HG02678 (cell line): ENCODE measurements at regions not wholly inside any gene's neighbourhood (a gene's known extent, or its start where the extent isn't known, plus 50 kb on each side); places are given as distances from the start of the nearest gene placed in this dataset.
"Not testable (repeated sequence)": the region's sequence is repeated elsewhere in the genome, so short reads cannot be mapped to it uniquely, and the experiment has no call there.

Source experiments
- ATAC-seq: cut with Tn5 transposase; IDR thresholded peaks from one replicate; pipeline ENCODE4 v1.9.1; 2021; ENCODE audit warnings: mild to moderate bottlenecking, moderate library complexity; ENCODE audit not compliant: unreplicated experiment

DNA sequence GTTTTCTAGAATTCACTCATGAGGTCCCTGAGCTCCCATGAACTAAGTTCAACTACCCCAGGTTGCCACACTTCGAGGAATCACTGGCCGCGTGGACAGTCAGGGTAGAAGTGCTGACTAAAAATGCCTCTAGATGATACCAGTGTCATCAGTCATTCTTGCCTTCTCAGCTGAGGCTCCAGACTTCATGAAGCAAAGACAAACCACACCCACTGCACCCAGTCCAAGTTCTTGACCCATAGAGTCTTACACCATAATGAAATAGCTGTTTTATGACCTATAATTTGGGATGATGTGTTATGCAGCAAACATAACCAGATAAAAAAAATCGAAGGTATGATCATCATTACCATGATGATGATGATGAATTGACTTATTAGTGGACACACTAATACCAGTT, 632.9 kb upstream of the TLE4 start:
- ATAC-seq: no peak

DNA sequence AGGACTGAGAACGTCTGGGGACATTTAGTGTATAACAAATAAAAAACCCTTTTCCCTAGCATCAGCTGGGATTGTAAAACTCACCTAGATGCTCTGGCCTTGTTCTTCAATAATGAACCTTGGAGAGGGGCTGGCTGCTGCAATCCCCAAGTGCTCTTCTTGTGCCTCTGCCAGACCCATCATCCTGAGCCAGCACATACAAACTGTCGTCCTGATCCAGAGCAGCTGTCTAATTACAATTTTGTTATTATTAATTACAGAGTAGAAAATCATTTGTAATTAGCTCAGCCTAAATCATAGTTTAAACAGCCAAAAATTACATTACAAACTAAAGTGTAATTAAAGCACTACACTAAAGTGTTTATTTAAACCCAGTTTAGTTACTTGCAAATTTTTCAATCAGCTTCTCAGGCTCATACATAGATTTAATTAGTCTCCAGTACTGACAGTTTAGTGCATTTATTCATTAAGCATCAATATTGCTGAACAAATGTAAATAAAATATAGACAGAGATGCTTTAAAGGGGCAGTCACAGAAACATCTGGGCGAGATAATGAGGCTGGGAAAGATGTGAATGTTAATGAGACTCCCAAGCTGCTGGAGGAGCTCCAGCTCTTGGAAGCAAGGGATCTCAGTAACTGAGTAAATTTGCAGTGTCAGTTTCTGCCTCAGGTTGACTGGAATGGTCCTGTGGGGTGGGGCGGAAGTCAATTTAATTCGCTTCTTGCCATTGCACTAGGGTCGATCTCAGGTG, 632.3 kb upstream of the TLE4 start:
- ATAC-seq: no peak

DNA sequence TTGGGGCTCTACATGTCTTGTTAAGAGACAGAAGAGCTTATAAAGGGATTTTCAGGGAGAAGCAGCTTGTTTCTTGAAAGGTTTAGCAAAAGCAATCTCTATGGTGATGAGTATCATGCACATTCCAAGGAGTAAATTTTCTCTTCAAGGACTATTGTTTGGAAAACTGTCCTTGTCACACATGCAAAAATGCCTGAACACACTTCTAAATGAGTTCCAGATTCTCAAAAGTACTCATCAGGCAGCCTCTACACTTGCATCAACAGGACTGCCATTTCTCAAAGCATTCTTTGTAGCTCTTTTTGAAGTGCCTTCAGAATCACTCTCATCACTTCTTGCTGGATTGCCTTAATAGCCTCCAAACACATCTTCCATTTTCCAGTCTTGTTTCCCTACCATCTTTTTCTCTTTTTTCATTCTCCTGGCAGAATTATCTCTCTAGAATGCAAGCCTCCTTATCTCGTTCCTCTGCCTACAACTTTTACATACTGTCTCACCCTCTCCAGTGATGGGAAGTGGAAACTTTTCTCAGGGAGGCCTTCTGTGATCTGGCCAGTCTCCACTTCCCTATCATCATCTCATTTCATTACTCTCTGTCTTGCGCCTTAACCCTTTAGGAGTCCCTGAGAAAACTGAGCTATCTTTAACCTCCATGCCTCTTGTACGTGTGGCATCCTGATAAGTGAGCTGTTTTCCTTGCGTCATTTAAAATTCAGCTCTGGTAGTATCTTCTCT, 631.5 kb upstream of the TLE4 start:
- ATAC-seq: no peak

DNA sequence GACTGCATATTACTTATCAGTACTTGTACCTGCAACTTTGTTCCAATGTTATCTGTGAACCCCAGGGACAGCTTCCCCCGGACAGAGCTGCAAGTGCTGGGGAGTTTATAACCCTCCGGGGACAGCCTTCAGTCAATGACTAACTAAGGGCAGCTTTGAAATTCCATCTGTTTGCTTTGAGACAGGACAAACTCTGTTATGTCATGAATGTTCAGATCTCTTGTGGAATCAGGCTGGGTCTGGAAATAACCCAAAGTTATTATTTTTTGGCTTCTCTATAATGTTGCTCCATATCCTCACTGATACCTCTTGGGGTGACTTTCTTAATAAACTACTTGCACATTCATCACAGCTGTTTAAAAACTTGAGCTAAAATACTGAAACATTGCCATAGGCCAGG, 617.5 kb upstream of the TLE4 start:
- no peak for ATAC-seq

DNA sequence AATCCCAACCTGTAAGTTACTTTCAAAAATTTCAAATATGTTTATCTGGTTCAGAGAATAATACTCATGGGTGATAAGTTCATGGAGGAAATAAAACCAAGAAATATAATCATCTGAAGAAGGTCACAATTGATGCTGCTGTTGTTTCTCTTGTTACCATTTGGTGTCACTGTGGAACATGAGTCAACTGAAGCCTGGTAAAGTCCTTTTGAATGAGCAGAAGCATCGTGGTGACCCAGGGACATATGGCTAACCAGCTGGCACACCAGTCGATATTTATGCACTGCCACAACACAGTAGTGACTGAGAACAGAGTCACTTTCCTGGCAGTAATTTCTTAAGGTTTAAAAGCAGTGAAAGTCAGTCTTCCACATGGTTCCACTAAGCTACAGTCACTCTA, 612.9 kb upstream of the TLE4 start:
- no peak for ATAC-seq

DNA sequence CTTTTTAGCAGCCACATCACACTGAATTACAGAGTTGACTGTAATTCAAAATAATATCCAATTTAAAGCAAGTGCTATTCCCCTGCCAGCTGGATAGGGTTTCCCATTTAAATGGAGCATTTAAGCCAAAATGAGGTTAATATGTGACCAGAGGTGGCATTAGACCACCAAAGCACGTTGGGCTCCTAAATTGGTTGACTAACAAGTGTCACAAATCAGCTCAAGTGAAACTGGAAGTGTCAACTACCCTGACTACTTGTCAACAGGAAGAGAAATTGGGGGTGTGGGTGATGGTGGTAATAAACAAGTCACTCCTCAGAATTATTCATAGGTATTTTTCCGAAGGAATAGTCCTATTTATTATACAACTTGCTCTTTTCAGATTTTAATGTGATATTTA, 609.6 kb upstream of the TLE4 start:
- no peak for ATAC-seq

DNA sequence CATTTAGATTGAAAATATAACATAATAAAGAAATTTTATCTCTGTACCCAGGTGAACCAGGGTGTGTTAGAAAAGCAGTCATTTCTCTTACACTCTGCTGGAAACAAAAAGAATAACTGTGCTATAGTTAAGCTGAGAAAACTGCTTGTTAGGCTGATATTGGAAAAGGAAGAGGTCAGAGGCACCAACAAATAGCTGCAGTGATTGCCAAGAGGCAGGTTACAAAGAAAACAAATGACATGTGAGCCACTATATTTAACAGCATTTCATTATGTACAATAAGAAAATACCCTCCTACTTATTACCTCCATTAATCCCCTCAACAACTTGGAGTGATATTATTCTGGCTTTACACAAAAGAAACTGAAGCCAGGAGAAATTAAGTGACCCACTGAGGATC, 607.9 kb upstream of the TLE4 start:
- no peak for ATAC-seq

DNA sequence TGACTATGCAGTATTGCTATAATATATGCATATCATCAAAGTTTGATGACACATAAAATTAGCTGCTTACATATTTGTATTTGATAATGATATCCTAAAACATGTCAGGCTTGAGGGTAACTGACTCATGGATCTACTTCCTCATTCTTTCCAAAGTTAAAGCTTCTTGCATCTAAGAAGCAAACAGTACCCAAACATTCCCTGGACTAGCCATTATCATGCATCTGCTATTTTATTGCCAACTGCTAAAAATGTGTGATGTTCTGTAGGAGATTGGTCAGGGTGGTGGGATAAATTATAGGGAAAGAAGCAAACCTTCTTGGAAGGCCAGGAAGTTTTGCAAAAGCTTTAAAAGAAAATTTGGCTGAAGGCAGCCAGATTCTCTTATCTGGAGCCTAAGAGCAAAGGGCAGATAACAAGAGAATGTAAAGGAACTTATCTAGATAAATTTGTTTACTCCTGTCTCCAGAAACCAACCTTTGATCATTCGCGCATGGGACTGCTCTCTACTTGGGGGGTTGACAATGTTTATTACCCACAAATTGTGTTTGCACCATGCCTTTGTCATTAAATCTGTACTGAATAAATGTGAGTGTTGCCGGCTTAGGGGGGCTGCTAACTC, 604.1 kb upstream of the TLE4 start:
- ATAC-seq: no peak

DNA sequence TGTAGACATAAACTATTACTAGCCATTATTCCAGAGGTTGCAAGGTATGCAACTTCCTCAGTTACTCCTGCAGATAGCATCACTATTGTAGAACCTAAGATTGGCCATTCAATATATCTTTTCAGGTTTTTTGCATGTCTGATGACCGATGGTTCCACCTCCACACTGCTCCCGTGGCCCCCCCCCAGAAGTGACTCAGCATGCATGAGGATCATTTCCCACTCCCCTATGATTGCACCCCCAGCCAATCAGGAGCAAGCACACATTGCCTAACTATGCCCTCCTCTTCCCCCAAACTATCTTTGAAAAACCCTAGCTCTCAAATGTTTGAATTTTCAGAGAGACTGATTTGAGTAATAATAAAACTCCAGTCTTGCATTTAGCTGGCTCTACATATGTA, 601.4 kb upstream of the TLE4 start:
- ATAC-seq: no peak

DNA sequence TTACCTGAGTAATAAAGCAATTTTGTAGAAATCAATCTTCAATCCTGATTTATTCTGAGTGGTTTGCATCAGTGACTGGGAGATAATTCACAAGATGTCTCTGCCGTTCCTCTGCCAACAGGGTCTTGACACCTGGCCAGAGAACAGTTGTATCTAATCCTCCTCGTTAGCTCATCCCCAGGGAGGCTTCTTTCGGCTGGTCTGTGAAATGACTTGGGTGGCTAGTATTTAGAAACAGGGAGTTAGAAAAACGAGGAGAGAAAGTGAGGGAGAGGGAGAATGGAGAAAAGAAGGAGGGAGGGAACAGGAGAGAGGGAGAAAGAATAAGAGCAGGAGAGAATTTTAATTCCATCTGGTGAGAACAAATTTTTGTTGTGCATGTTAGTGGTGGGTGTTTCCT, 600.2 kb upstream of the TLE4 start:
- no peak for ATAC-seq

DNA sequence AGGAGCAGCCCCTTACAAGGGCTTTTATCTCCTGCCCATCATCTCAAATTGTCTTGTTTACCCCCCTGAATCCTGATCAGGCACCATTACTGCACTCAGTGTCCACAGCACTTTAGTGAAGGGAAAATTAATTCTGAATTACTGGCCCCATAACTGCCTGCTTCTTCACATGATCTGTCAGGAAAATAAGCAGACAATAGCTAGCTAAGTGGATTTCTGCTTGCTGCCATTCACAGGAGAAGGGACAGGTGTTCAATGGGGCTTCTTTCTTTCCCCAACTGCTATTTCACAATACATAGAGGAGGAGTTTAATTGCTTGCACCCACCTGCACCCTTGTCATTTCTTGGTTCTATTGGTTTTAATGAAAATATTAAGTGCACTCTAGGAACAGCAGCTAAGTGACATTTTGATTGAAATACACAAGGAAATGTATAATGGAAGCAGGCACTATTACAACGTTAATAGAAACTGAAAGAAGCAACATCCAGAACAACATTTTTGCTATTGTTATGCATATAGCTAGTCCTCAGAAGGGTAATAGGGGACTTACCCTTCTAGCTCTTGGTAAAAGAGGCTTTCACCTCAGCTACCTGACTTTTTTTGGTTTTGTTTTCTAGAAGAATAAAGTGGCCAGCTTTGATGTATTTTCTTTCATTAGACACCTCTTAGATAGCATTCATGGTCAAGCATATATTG, 599.3 kb upstream of the TLE4 start:
- no peak for ATAC-seq

DNA sequence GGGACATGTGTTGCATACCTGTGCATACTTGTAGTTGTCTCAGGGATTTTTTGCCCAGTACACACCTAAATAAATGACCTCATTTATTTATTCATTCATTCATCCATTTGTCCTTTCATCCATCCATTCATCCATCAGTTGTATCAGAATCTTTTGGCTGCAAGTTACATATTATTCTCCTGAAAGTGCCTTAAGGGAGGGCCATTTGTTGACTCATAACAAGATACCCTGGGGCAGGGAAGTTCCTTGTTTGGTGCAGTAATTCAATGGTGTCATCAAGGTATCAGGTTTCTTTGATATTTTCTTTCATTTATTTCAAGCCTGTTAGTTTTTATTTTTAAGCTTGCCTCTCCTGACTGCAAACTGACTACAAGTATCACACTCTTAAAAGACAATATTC, 597.9 kb upstream of the TLE4 start:
- no peak for ATAC-seq

DNA sequence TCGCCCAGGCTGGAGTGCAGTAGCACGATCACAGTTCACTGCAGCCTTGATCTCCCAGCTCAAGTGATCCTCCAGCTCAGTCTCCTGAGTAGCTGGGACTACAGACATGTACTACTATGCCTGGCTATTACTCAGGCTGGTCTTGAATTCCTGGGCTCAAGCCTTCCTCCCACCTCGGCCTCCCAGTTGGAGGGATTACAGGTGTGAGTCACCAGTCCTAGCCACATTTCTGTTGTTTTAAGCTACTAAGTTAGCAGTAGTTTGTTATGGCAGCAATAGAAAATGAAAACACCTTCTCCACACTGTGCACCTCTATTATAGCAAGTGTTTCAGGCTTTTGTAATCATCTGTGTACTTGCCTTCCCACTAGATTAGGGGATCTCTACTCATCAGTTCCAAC, 588.9 kb upstream of the TLE4 start:
- no peak for ATAC-seq

DNA sequence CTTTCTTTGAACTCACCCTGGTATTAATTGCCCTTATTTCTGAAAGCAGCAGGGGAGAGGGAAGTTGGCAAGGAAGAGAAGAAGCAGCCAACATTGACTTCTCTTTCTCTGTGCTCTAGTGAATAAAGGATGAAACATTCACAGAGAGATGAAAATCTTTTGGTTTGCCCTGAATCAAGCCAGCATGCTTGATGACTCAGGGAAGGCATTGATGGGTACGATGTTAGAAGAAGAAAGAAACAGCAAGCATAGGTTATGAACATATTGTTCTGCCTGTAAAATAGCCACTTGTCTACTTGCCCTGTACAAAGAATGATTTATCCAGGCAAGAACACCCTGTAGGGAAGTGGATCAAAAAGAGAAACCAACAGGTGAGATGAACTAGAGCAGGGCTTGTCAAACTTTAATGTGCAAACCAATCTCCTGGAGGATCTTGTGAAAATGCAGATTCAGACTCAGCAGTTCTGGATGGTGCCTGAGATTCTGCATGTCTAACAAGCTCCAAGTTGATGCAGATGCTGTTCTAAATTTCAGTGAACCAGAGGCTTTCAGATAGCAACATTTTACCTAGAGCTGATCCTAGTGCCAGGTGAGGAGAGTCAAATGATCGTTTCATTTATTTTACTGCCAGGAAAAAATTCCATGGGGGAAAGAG, 586.6 kb upstream of the TLE4 start:
- ATAC-seq: no peak

DNA sequence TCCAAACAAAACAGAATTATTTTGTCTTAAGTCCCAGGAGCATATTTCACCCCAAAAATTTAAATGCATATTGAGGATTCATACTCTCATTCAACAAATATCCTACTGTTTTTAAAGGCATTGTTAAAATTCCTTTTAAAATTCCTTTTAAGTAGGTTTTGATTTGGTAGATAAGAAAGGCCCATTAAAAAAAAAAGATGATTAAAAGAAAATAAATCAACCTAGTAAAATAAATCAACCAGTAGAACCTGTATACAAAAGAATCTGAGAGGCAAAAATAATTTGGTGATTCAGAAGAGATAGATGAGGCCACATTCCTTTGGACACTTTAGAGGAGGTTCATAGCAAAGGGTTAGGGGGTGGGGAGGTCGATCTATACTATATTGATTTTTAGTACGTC, 585.3 kb upstream of the TLE4 start:
- no peak for ATAC-seq

DNA sequence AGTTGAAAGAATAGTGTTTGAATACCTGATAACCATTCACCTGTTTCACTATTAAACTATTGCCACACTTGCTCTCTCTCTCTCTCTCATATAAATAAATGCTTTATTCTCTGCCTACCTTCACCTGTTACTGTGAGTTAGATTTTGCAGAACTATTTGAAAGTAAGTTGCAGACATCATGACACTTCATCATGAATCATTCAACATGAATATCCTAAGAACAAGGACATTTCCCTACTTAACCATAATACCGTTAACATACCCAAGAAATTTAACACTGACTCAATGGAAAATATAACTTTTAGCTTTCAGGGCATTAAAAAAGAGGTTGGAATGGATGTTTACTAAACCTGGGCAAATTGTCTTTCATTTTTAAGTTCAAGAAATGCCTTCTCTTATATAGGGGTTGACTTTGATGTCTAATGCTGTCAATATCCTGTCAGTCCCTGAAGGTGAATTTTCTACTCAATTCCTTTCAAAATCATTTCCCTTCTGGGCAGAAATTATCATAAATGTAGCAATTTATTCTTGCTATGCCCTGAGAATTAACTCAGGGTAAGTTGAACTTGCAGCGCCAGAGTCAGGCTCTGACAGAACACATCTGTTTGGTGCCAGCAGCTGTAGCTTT, 582.6 kb upstream of the TLE4 start:
- ATAC-seq: no peak

DNA sequence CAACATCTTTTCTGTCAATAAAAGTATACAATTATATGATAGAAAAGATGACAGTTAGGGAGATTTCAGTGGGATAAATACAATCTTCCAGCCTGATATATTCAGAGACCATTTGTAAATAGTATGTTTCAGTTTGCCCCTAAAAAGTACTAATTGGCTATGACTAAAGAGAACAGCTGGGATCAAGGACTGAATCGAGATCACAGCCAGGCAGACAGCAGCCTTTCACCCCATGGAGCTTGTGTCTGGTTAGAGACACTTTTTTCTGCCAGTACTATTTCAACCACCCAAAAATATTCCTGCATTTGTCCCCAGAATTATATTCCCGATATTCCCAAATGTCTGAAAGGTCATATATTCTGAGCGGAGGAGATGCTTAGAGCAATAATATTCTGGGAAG, 577.3 kb upstream of the TLE4 start:
- no peak for ATAC-seq

DNA sequence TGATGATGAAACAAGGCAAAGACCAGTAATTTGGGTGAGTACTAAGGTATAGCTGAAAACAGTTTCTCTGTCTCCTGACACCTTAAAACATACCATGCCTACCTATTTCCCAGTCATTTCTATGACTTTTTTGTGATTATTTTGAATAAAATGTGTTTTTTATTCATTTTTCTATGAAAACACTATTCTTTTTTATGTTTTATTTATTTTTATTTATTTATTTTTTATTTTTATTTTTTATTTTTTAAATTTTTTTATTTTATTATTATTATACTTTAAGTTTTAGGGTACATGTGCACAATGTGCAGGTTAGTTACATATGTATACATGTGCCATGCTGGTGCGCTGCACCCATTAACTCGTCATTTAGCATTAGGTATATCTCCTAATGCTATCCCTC, 576.8 kb upstream of the TLE4 start:
- not testable (repeated sequence) for ATAC-seq

DNA sequence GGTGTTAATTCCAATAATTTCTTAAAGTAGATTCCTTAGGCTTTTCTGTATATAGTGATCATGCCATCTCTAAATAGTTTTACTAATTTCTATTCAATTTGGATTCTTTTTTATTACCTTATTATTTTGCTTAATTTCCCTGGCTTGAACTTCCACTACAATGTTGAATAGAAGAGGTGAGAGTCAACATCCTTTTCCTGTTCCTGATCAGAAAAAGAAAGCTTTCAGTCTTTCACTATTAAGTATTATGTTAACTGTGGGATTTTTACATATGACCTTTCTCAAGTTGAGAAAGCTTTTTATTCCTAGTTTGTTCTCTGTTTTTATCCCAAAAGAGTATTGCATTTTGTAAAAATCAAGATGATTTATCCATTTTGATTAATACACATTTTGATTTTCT, 574.5 kb upstream of the TLE4 start:
- no peak for ATAC-seq

DNA sequence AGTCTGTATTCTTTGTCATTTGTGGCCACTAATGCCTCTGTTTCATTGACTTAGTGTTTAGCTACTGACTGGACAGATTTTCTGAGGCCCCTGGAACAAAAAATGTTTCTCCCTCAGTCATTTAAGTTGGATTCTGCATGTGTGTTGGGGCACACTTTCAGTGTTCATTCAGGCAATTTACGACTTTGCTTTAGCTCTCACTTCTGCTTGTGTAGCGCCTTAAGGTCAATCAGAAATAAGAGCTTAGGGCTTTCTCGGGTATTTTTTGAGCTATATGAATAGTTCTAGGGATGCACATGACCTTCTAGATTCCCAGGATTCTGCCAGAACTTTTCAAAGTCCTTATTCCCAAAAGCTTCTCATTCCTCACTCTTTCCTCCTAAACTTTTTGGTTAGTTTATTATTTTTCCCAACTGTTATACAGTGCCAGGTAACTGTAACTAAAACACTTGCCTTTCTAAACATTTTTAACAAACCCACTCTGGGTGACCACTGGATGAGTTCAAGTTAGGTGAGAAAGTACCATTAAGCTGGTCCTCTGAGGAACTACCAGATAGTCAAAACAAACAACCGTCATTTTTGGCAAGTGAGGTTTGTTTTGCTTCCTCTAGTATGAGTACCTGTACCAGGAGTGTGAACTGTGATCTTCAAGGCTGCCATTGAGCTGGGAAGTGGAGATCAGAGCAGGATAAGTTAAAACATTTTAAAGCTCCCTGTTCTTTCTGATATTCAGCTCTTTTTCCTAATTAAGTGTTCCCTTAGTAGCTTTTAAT, 571.3 kb upstream of the TLE4 start:
- ATAC-seq: no peak
